LNCAP (cell line): ENCODE measurements at regions not wholly inside any gene's neighbourhood (a gene's known extent, or its start where the extent isn't known, plus 50 kb on each side); places are given as distances from the start of the nearest gene placed in this dataset.

Experiments used
- TF ChIP-seq, protein P1 (sequence below): fragments of 450-650 bp; IDR thresholded peaks from 2 replicates; pipeline ENCODE4 v1.5.1; 2017; ENCODE audit warnings: mild to moderate bottlenecking

DNA sequence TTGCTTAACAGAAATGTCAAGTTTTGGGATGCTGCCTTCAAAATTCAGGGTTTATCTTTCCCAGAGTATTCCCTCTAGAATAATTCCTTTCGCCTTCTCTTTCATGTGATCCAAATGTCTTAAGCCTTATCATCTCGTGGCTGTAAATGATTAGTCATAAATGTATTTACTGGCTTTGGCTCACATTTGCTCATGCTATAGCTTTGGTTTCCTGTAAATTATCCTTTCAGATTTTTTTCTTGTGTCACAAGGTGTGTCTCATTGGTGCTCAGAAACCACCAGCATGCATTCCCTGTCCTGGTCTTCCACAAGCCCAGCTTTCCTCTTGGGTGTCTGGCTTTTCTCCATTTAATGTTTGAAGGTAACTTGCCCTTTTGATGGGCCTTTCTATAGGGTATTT is 692.7 kb upstream of the ALCAM start:
- TF ChIP-seq, protein P1, sequence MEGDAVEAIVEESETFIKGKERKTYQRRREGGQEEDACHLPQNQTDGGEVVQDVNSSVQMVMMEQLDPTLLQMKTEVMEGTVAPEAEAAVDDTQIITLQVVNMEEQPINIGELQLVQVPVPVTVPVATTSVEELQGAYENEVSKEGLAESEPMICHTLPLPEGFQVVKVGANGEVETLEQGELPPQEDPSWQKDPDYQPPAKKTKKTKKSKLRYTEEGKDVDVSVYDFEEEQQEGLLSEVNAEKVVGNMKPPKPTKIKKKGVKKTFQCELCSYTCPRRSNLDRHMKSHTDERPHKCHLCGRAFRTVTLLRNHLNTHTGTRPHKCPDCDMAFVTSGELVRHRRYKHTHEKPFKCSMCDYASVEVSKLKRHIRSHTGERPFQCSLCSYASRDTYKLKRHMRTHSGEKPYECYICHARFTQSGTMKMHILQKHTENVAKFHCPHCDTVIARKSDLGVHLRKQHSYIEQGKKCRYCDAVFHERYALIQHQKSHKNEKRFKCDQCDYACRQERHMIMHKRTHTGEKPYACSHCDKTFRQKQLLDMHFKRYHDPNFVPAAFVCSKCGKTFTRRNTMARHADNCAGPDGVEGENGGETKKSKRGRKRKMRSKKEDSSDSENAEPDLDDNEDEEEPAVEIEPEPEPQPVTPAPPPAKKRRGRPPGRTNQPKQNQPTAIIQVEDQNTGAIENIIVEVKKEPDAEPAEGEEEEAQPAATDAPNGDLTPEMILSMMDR, result no peak

DNA sequence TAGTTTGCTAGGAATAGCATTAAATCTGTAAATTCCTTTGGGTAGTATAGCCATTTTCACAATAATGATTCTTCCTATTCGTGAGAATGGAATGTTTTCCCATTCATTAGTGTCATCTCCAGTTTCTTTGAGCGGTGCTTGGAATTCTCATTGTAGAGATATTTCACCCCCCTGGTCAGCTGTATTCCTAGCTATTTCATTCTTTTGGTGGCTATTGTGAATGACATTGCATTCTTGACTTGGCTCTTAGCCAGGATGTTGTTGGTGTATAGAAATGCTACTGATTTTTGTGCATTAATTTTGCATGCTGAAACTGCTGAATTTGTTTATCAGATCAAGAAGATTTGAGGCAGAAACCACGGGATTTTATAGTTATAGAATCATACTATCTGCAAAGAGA is 690.5 kb upstream of the ALCAM start:
- TF ChIP-seq, protein P1, result no peak

DNA sequence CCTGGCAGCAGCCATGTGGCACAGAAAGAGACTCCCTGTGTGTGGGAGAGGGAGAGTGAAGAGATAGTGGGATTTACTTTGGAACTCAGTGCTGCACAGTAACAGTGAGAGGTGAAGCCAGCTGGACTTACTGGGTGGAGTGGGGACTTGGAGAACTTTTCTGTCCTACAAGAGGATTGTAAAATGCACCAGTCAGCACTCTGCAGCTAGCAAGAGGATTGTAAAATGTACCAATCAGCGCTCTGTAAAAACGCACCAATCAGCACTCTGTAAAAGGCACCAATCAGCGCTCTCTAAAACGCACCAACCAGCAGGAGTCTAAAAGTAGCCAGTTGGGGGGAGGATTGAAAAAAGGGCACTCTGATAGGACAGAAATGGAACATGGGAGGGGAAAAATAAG is 688.8 kb upstream of the ALCAM start:
- TF ChIP-seq, protein P1, result no peak

DNA sequence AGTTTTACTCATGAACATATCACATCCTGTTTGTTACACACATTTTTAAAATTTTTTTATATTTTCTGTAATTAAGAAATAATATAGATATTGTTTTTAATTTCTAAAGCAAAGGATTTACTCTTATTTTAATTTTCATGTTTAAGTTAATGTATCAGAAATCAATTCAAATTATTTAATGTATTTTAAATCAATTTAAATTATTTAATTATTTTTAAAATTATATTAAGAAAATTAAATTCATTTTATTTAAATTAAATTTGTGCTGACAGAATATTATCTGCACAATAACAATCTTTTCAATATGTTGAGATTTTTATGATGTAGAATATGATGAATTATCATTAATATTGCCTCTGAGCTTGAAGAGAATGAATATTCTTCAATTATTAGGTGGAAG is 681.2 kb upstream of the ALCAM start:
- TF ChIP-seq, protein P1, result no peak

DNA sequence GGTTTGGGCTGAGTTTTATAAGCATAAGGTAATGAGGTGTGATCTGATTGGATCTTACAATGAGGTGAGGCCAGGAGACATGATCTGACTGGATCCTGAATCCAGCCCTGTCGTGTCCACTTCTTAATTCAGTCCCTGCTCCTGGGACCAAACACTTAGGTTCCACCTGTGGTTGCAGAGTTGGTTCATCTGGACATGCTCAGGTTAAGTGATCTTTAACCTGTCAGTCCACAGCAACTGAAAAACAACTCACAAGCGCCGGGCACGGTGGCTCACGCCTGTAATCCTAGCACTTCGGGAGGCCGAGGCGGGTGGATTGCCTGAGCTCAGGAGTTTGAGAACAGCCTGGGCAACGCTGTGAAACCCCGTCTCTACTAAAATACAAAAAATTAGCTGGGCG is 679.3 kb upstream of the ALCAM start:
- TF ChIP-seq, protein P1, result no peak

DNA sequence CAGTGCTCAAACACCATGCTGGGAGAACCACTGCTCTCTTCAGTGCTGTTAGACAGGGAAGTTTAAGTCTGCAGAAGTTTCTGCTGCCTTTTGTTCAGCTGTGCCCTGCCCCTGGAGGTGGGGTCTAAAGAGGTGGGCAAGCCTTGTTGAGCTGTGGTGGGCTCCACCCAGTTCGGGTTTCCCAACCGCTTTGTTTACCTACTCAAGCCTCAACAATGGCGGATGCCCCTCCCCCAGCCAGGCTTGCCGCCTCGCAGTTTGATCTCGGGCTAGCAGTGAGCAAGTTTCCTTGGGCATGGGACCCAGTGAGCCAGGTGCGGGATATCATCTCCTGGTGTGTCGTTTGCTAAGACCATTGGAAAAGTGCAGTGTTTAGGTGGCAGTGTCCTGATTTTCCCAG is 670.2 kb upstream of the ALCAM start:
- TF ChIP-seq, protein P1, result no peak

DNA sequence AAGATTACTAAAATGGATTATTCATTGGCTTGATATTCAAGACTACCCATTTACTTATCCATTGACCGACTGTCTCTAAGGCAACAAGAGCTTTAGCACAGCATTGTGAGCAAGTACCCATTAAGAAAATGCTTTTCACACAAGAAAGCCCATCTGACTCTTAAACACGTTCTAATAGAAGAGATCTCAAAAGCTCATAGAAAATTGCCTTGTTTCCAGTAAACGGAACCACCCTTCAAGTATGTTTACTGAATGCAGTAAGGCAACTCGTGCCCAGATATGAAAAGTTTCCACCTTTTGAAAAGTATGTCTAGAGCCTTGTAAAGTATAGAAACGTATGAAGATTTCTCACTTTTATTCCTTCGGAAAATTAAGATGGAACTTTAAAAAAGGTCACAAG is 655.3 kb upstream of the ALCAM start:
- TF ChIP-seq, protein P1, result no peak

DNA sequence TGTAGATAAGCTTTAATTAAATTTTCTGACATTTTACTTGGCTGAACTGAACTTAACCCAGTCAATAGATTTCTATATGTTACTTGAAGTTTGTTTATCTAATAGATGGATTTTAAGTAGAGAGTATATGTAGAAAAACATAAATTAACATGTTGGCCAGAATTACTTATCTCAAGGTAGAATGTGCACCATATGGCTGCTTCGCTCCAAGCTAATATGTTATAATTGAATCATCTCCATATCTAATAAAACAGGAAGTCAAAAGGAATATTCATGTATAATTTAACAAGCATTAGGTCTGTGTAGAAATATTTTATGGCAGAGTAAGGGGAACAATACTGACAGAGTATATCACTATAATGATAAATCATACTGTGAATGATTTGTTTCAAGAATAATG is 650.7 kb upstream of the ALCAM start:
- TF ChIP-seq, protein P1, result no peak
